WTC11 (cell line): ENCODE measurements at regions not wholly inside any gene's neighbourhood (a gene's known extent, or its start where the extent isn't known, plus 50 kb on each side); places are given as distances from the start of the nearest gene placed in this dataset.

Experiments
- CREB1 ChIP-seq: sonication (generic); formaldehyde crosslinking; IDR thresholded peaks from 2 replicates; pipeline ENCODE4 v1.8.0; 2023; ENCODE audit warnings: mild to moderate bottlenecking, missing genetic modification reagents
- CREM ChIP-seq: sonication (generic); formaldehyde crosslinking; IDR thresholded peaks from 2 replicates; pipeline ENCODE4 v1.8.1; 2022; ENCODE audit warnings: mild to moderate bottlenecking, missing genetic modification reagents, moderate library complexity
- ELF4 ChIP-seq: sonication (generic); formaldehyde crosslinking; IDR thresholded peaks from 2 replicates; pipeline ENCODE4 v1.8.1; 2022; ENCODE audit warnings: low read depth, mild to moderate bottlenecking, moderate library complexity, missing genetic modification reagents
- NR1H2 ChIP-seq: sonication (generic); formaldehyde crosslinking; IDR thresholded peaks from 2 replicates; pipeline ENCODE4 v1.9.0; 2021; ENCODE audit warnings: mild to moderate bottlenecking, moderate library complexity, missing genetic modification reagents
- SP1 ChIP-seq: sonication (generic); formaldehyde crosslinking; conservative IDR thresholded peaks from 2 replicates; pipeline ENCODE4 v1.8.1; 2022; ENCODE audit warnings: missing genetic modification reagents
- USF2 ChIP-seq: sonication (generic); formaldehyde crosslinking; IDR thresholded peaks from 2 replicates; pipeline ENCODE4 v1.8.1; 2023; ENCODE audit warnings: mild to moderate bottlenecking, missing genetic modification reagents, moderate library complexity
- ZNF416 ChIP-seq: fragments of 250-450 bp; sonication (Bioruptor Pico); IDR thresholded peaks from 2 replicates; pipeline ENCODE4 v1.9.0; 2021; ENCODE audit warnings: mild to moderate bottlenecking, inconsistent platforms
- TF ChIP-seq, protein P1 (sequence below): sonication (generic); formaldehyde crosslinking; IDR thresholded peaks from 2 replicates; pipeline ENCODE4 v1.8.0; 2023; ENCODE audit warnings: missing genetic modification reagents
- TF ChIP-seq, protein P2 (sequence below): fragments of 200-600 bp; IDR thresholded peaks from 2 replicates; pipeline ENCODE4 v1.8.0; 2022; ENCODE audit warnings: antibody characterized with exemption
- TF ChIP-seq, protein P3 (sequence below): sonication (generic); formaldehyde crosslinking; IDR thresholded peaks from 2 replicates; pipeline ENCODE4 v1.8.0; 2023; ENCODE audit warnings: missing genetic modification reagents, mild to moderate bottlenecking, borderline replicate concordance
- TF ChIP-seq, protein P4 (sequence below): fragments of 250-450 bp; sonication (Bioruptor Pico); IDR thresholded peaks from 2 replicates; pipeline ENCODE4 v1.9.0; 2021; ENCODE audit warnings: mild to moderate bottlenecking

GRCh38 chr15:37582852-37583251 is 351.6 kb upstream of the TMCO5A start:
- TF ChIP-seq, protein P1, sequence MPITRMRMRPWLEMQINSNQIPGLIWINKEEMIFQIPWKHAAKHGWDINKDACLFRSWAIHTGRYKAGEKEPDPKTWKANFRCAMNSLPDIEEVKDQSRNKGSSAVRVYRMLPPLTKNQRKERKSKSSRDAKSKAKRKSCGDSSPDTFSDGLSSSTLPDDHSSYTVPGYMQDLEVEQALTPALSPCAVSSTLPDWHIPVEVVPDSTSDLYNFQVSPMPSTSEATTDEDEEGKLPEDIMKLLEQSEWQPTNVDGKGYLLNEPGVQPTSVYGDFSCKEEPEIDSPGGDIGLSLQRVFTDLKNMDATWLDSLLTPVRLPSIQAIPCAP (CRISPR knock-in tag): no peak
- TF ChIP-seq, protein P2, sequence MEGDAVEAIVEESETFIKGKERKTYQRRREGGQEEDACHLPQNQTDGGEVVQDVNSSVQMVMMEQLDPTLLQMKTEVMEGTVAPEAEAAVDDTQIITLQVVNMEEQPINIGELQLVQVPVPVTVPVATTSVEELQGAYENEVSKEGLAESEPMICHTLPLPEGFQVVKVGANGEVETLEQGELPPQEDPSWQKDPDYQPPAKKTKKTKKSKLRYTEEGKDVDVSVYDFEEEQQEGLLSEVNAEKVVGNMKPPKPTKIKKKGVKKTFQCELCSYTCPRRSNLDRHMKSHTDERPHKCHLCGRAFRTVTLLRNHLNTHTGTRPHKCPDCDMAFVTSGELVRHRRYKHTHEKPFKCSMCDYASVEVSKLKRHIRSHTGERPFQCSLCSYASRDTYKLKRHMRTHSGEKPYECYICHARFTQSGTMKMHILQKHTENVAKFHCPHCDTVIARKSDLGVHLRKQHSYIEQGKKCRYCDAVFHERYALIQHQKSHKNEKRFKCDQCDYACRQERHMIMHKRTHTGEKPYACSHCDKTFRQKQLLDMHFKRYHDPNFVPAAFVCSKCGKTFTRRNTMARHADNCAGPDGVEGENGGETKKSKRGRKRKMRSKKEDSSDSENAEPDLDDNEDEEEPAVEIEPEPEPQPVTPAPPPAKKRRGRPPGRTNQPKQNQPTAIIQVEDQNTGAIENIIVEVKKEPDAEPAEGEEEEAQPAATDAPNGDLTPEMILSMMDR: no peak
- TF ChIP-seq ELF4 (CRISPR knock-in tag) (no peak), CREM (CRISPR knock-in tag) (no peak), SP1 (CRISPR knock-in tag) (no peak), NR1H2 (CRISPR knock-in tag) (no peak), ZNF416 (CRISPR knock-in tag) (no peak), USF2 (no peak), CREB1 (no peak)
- TF ChIP-seq, protein P3, sequence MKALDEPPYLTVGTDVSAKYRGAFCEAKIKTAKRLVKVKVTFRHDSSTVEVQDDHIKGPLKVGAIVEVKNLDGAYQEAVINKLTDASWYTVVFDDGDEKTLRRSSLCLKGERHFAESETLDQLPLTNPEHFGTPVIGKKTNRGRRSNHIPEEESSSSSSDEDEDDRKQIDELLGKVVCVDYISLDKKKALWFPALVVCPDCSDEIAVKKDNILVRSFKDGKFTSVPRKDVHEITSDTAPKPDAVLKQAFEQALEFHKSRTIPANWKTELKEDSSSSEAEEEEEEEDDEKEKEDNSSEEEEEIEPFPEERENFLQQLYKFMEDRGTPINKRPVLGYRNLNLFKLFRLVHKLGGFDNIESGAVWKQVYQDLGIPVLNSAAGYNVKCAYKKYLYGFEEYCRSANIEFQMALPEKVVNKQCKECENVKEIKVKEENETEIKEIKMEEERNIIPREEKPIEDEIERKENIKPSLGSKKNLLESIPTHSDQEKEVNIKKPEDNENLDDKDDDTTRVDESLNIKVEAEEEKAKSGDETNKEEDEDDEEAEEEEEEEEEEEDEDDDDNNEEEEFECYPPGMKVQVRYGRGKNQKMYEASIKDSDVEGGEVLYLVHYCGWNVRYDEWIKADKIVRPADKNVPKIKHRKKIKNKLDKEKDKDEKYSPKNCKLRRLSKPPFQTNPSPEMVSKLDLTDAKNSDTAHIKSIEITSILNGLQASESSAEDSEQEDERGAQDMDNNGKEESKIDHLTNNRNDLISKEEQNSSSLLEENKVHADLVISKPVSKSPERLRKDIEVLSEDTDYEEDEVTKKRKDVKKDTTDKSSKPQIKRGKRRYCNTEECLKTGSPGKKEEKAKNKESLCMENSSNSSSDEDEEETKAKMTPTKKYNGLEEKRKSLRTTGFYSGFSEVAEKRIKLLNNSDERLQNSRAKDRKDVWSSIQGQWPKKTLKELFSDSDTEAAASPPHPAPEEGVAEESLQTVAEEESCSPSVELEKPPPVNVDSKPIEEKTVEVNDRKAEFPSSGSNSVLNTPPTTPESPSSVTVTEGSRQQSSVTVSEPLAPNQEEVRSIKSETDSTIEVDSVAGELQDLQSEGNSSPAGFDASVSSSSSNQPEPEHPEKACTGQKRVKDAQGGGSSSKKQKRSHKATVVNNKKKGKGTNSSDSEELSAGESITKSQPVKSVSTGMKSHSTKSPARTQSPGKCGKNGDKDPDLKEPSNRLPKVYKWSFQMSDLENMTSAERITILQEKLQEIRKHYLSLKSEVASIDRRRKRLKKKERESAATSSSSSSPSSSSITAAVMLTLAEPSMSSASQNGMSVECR (CRISPR knock-in tag): no peak
- TF ChIP-seq, protein P4, sequence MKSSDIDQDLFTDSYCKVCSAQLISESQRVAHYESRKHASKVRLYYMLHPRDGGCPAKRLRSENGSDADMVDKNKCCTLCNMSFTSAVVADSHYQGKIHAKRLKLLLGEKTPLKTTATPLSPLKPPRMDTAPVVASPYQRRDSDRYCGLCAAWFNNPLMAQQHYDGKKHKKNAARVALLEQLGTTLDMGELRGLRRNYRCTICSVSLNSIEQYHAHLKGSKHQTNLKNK (CRISPR knock-in tag): no peak
